GM21528 (cell line): ENCODE measurements at regions not wholly inside any gene's neighbourhood (a gene's known extent, or its start where the extent isn't known, plus 50 kb on each side); places are given as distances from the start of the nearest gene placed in this dataset.

Experiments
- ATAC-seq: cut with Tn5 transposase; IDR thresholded peaks from one replicate; pipeline ENCODE4 v1.9.1; 2021; ENCODE audit warnings: mild to moderate bottlenecking, moderate library complexity; ENCODE audit not compliant: unreplicated experiment, low FRiP score

DNA sequence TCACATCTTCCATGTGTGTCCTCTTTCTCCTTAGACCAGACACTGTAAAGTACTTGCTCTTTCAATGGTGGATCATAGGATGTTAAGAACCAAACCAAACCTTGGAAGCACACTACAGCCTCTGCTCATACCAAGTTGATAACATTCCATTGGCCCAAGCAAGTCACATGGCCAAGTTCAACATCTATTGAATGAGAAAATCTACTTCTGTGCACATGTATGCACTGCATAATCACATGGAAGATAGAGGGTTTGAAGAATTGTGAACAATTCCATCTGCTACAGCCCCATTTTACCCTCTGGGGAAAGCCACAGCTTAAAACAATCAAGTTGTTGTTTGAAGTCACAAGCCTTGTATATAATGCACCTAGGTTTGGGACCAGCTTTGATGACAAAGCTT, 68.2 kb downstream of the MFAP3 start:
- ATAC-seq: no peak

DNA sequence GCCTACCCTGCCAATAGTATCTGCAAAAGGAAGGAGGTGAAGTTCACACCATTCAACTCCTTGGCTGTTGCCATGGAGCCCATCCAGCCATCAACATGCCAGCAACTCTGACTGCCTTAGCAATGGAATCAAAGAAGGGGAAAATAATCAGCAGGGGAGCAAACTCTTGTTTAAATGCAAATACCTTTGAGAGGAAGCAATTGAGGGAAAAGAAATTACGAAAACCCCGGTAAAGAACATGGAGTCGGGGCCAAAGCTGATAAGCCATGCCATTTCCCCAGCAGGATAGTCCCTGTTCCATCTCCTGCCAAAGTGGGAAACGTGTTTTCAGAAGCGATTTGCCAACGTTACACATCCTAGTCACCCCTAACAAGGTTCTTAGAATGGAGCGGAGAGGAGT, 69.0 kb downstream of the MFAP3 start:
- no peak for ATAC-seq

DNA sequence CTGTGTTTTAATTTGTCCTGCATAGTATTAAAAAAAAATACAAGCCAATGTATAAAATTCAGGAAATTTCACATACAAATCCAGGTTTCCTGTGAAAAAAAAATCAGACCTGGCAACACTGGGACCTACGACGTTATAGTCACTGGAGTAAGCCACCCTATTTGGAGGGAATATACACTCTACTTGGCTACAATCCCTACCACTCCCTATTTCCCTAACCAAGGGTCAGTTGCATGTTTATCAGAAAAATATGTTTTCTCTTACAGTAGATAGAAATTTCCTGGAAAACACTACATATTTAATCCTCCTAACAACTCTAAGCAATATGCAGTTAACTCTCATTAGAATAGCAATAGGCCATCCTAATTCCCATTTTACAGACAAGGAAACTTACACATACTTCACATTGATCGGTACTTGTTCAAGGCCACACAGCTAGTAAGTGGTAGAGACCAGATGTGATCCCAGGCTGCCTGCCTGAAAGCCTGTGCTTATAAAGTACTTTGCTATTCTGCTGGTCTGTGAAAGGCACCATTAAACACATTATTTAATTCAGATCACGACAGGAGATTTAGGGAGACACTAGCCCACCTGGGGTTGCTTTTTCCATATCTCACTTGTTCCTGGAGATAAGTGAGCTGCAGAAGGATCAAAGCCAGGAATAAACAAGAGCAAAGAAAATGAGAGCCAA, 70.8 kb downstream of the MFAP3 start:
- no peak for ATAC-seq

DNA sequence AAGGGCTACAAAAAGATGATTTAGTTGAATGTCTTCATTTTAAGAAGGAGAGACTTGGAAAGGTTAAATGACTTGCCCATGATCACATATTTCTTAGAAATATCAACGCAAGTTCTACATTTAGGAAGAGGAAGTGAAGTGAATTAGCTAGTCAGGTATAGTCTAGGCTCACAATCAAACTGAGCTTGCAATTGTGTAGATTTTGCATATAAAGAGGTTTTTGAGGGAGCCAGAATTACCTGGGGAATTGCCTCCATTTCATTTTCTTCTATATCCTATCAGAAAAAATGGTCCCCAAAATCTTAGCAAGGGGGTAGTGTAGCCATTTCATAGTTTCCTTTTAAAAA, 71.3 kb downstream of the MFAP3 start:
- no peak for ATAC-seq

DNA sequence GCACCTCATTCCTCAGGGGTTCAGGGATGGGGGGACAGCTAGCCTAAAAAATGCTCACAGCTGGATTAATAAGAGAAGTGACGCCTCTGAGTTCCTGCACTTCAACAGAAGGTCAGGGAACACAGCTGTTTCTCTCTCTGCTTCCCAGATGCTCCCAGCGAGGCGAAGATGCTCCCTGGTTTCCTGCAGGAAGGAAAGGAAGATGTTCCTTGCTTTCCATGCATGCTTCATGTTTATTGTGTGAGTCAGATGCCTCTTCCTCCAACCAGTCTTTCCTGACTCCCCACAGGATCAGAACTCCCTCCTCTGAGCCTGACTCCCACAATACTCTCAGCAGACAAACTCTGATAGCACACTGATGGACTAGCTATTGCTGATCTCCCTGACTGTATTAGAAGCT, 71.9 kb downstream of the MFAP3 start:
- no peak for ATAC-seq

DNA sequence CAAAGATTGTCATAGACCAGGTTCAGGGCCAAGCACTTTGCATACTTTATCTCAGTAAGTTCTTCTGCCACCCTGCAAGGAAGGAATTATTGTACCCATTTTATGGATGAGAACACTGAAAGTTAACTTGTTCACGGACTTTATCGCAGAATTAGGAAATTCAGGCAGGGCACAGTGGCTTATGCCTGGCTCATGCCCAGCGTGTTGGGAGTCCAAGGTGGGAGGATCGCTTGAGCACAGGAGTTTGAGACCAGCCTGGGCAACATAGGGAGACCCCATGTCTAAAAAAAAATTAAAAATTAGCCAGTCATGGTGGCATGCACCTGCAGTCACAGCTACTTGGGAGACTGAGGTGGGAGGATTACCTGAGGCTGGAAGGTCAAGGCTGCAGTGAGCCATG, 72.4 kb downstream of the MFAP3 start:
- no peak for ATAC-seq

DNA sequence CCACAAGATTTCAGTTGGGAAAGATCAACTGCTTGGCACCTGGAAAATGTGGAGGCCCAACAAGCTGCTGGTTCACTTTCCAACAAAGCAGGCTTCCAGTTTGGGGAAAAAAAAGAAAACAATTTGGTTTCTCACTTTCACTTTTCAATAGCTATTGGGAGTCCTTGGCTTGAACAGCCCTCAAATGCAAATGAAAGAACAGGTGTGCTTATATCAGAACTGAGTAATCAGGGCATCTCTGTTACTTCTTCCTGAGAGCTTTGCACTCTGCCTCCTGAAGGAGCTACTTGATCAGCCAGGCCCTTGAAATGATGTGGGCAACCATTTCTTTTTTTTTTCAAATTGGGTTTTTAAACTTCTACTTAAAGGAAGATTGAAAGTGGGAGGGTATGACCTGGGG, 73.5 kb downstream of the MFAP3 start:
- peak; percentile 82 for ATAC-seq

DNA sequence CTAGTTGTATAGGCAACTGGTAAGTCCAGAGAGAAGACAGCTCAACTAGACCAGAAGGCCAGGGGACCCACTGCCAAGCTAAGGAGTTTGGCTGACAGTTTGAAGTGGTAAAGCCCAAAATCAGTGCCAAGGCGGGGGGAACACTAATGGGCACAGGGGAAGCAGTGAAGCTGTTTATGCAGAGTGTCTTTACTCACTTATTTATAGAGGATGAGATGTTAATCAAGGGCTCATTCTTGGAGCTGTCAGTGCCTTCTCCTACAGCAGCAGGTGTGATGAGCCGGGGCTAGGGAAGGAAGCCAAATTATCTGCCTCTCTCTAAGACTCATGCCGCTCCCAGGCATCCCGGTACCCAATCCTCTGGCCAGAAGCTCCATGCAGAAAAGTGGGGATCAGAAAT, 75.2 kb upstream of the GALNT10 start:
- ATAC-seq: no peak

DNA sequence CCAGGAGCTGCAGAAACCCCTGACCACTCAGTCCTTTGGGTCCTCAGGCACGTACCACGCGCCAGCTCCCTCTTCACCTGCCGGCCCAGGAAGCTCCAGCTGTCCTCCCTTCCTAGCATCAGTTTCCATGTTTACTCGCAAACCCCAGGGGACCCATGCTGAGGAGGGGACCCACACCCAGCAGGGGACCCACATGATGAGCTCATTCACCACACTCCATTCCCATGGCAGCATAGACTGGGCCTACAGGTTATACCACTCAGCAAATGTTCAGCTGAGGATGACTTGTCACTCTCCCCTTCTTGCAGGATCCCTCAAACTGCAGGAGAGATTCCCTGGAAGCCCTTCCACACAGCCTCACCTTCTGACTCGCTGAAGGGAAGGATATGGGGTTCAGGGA, 73.5 kb upstream of the GALNT10 start:
- ATAC-seq: no peak

DNA sequence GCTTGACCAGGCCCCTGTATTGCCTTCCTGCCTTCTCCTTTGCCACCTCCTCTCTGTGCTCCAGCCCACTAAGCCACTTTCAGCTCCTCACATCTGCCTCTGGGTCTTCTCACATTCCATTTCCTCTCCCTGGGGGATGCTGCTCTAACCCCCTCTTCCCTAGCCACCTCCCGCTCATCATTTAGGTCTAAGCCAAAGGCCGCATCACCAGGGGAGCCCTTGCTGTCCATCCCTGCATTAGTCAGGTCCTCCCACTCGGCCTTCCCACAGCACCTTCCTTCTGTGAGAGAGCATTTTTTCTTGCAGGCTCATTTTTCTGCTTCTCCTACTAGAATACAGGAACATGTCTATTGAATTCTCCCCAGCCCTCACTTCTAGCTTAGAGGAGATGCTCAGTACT, 72.6 kb upstream of the GALNT10 start:
- ATAC-seq: no peak

DNA sequence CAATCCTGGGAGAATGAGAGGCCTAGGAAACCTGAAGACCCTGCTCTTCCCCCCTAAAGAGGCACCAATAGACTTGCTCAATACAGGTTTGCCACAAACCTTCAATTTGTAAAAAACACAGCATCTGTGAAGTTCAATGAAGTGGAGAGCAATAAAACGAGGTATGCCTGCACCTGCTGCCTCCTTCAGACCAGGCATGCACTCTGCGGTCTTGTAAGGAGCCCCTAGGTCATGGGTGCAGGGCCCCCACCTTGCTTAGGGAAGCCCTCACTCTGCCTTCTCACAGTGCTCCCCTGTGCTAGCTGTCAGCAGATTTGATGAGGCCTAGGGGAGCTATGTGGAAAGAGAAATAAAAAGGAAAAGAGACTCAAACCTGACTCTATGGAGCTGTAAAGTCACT, 72.1 kb upstream of the GALNT10 start:
- no peak for ATAC-seq

DNA sequence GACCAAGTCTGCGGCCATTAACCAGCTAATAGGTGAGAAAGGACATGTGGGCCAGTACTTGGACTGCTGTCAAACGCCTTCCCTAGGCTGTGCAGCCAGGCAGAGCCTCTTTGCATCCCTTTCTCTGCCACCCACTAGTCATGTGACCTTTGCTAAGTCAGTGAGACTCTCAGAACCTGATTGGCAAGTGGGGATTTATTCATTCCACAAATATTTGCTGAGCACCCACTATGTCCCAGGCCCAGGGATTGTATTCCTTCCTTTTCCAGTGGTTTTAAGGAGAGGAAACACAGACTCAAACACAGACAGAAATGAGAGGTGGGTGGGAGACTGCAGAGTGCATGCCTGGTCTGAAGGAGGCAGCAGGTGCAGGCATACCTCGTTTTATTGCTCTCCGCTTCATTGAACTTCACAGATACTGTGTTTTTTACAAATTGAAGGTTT, 71.6 kb upstream of the GALNT10 start:
- no peak for ATAC-seq

DNA sequence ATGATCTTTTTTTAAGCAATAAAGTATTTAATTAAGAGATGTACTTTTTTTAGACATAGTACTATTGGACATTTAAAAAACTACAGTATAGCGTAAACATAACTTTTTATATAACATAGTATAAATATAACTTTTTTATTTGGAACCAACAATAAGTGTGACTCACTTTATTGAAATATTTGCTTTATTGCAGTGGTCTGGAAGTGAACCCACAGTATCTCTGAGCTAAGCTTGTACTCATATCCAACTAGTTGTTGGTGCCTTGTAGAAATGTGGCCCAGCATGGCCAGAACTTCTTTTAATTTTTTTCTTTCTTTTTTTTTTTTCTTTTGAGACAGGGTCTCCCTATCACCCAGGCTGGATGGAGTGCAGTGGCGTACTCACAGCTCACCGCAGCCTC, 61.5 kb upstream of the GALNT10 start:
- ATAC-seq: no peak

DNA sequence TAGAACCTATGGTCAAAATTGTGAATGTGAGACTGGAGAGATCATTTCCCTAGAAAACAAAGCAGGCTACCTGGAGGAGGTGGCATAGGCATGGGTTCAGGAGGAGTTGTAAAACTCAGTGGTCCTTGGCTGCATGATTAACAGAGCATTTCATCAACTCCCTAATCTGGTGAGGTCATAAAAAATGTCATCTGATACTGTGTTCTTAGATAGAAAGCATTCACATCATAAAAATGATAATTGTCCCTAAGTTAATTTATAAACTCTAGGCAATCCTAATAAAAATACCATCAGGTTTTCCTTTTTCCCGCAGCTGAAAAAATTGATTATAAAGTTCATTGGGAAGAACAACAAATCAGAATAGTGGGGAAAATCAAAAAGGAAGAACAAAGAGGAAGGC, 60.6 kb upstream of the GALNT10 start:
- no peak for ATAC-seq

DNA sequence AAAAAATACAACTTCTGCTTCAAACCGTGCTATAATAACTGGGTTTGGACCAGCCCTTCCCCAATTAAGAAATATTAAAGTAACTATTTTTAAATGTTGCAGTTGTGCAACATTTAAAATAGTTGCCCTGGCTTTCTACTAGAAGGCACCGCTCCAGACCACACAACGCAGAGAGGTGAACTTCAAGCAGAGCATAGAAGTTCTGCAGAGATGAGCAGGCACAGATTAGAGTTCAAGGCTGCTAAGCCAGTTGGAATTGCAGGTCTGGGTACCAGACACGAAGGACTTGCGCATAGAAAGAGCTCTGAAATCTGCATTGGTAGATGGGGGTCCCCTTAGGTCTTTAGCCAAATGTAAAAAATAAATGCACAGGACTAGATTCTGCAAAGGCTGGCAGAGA, 58.7 kb upstream of the GALNT10 start:
- no peak for ATAC-seq

DNA sequence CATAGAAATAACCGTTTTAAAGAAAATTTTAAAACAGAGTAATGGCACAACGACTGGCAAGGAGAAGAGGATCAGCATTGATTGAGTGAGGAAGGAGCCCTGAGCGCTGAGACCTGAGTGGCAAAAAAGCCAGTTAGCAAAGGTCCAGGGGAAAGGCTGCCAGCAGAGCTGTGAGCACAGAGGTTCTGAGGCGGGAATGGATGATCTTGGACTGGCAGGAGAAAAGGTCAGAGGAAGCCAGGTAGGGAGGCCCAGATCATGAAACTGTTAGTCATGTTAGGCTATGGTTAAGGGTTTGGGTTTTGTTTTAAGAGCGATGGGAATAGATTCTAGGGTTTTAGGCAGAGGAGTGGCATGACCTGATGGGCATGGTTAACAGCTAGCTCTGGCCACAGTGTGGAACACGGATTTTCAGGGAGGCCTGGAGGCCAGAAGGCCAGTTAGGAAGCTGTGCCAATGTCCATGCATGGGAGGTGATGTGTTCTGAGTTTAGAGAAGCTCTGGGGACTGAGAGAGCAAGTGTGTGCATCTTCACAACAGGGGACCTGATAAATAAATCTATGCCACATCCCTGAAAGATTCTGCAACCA, 57.7 kb upstream of the GALNT10 start:
- ATAC-seq: no peak

DNA sequence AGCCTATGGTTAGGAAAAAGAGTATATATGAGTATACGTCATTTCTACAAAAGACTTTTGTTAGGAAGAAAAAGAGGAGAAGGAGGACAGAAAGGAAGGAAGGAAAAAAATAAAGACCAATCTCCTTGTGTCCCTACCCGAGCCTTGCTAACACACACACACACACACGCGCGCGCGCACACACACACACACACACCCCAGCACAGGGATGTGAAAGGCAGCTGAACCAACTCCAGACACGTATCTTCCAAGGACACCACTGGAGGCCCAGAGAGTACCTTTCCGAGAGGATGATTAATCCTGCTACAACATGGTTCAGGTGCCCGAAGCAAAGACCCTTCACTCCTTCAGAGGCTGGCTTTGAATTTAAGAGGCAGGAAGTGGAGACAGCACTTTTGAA, 56.9 kb upstream of the GALNT10 start:
- no peak for ATAC-seq

DNA sequence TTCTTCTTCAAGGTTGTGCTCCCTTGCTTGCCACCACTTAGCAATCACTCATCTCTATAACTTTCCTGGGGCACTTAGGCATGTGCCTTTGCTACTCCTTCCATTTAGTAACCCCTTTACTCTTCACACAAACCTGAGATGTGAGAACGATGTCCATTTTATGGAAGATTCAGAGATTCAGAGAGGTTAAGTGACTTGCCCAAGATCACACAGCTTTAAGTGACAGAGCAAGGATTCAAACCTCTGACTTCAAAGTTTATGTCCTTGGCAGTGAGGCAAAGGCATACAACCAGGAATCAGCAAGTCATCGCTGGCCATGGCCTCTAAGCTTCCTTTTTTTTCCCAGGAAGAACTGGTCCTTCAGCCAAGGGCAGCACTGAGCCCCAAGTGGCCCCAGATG, 56.0 kb upstream of the GALNT10 start:
- no peak for ATAC-seq

DNA sequence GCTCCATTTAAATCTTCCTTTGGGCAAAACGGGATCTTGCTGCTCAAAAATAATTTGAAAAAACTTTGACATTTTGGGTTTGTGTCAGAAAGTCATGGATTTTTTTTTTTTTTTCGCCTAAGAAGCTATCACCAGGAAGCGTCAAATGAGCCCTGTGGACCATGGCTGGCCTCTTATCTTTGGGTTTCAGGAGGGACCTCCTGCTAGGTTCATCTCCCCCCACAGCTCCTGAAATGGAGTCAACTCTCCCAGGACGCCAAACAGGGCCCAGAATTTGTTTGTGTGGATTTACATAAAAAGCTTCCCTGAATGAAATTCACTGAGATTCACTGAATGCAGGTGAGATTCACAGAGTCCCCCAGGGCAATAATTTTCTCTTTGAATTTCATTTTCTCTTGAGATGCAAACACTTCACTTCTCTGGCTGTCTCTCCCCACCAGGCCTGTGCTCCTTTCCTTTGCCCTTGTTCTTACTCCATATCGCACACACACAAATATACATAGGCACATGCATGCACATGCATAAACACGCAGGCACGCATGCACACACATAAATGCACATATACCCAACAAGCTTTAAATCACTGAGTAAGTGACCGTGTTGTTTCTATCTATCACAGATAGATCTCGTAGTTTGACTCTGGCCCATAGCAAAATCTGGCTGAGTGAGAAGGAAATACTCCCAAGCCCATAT, 55.3 kb upstream of the GALNT10 start:
- ATAC-seq: no peak

DNA sequence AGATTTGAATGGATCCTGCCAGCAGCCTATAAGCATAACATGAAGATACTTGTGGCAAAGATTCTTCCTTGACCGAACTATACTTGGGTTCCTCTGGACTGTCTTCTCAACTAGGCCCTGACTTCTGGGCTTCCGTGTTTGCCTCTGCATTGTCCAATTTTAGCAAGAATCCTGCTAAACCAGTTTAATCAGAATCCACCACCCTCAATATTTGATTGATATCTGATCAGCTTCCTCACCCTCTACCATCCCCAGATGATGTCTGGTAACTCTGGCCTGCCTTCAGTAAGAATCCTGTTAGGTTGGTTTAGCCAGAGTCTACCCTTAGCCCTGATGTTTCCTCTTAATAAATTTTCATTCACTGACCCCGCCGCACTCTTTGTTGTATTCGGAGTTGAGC, 54.4 kb upstream of the GALNT10 start:
- ATAC-seq: no peak

DNA sequence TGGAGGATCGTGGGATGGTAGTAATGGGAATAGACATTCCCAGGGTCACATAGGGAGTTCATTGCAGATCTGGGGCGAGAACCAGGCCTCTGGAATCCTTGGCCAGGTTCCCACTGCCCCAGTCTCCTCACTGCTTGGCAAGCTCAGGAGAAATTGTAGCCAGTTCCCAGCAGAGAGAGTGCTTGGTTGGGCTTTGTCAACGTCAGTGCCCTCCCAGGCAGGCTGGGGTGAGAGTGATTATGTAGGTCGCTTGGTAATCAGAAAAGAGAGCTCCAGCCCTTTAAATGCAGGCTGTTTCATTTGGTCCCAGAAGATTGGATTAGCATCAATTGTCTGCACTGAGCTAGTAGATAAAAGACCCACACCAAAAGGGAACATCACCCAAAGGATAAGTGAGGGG, 51.8 kb upstream of the GALNT10 start:
- no peak for ATAC-seq

DNA sequence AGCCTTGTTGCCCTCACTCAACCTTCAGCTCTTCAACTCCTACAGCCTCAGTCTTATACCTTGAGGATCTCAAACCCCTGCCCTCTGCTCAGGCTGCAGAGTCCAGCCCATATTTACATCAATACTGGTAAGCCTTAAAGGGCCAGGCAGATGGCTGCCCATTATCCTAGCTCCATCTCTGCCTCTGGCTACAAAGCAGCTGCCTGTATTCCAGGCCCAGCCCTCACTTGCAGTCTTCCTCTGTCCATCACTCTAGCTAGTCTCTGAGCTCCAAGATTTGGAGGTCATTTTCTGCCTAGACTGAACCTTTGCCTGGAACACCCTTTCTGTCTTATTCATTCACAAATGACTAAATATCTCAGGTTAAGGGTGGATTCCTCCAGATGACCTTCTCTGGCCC, 50.2 kb upstream of the GALNT10 start:
- no peak for ATAC-seq
